Calu3 (cell line): ENCODE measurements at regions not wholly inside any gene's neighbourhood (a gene's known extent, or its start where the extent isn't known, plus 50 kb on each side); places are given as distances from the start of the nearest gene placed in this dataset.

Experiments used
- BruUV-seq: library from RNA; stranded (reverse); fragments of 400-500 nt; replicated peaks from 2 replicates; lab custom pipeline; 2021; lab: Mats Ljungman, UMichigan
- CTCF ChIA-PET: fragments of 300-600 bp; sonication (Branson Sonifier 250); formaldehyde crosslinking; loops from one replicate; lab custom pipeline; 2022; ENCODE audit warnings: antibody characterized with exemption; lab: Charles Lee
- DNase-seq: peaks from one replicate; pipeline ENCODE4 v3.0.0; 2022
- H3K27ac Mint-ChIP-seq: one replicate; pipeline ENCODE4 v1.8.0; 2022; ENCODE audit warnings: mixed read lengths; ENCODE audit not compliant: unreplicated experiment
- H3K27me3 Mint-ChIP-seq: one replicate; pipeline ENCODE4 v1.8.0; 2022; ENCODE audit warnings: mixed read lengths; ENCODE audit not compliant: unreplicated experiment
- H3K36me3 Mint-ChIP-seq: one replicate; pipeline ENCODE4 v1.8.0; 2022; ENCODE audit warnings: mild to moderate bottlenecking, moderate library complexity, mixed read lengths; ENCODE audit not compliant: insufficient read depth, unreplicated experiment
- H3K4me1 Mint-ChIP-seq: one replicate; pipeline ENCODE4 v1.8.0; 2022; ENCODE audit warnings: mild to moderate bottlenecking, low read depth, mixed read lengths; ENCODE audit not compliant: unreplicated experiment
- H3K4me3 Mint-ChIP-seq: one replicate; pipeline ENCODE4 v1.8.0; 2022; ENCODE audit warnings: mild to moderate bottlenecking, low read depth, moderate library complexity, mixed read lengths; ENCODE audit not compliant: unreplicated experiment
- H3K9me3 Mint-ChIP-seq: one replicate; pipeline ENCODE4 v1.8.0; 2022; ENCODE audit warnings: low read depth, mixed read lengths; ENCODE audit not compliant: unreplicated experiment
- CTCF ChIP-seq: fragments of 200-600 bp; IDR thresholded peaks from one replicate; pipeline ENCODE4 v1.8.0; 2022; ENCODE audit warnings: antibody characterized with exemption; ENCODE audit not compliant: unreplicated experiment
- intact Hi-C: fragments of 100-400 bp; cut with micrococcal nuclease; formaldehyde crosslinking; loops from one replicate; pipeline ENCODE4 v1.10.0; 2022; ENCODE audit not compliant: unreplicated experiment

DNA sequence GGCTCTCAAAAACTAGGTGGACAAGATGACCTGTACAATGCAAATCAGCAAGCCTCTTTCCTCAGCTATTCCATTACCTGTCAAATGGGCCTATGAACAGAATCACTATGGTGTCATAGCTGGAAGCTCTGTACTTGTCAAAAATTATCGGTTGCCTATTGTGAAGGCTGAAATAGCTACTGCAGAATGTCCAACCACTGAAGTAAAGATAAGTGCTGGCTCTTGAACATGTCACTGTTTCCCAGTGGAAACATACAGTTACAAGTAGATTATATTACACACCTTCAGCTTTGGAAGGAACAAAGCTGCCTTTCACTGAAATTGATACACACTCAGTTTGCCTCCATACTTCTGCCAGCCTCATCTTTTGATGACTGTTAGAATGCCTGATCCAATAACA lies 55.5 kb upstream of the PCDH9 start:
- no peaks in the 10 kb centered on the region for H3K36me3 Mint-ChIP-seq
- no peak for TF ChIP-seq CTCF
- H3K9me3 Mint-ChIP-seq: no peaks in the 10 kb centered on the region
- H3K4me1 Mint-ChIP-seq: no peaks in the 10 kb centered on the region
- no peak for DNase-seq
- H3K27ac Mint-ChIP-seq: no peak overlapping the region
- no peak overlapping the region for H3K4me3 Mint-ChIP-seq
- intact Hi-C loops: no loop called here
- CTCF ChIA-PET: no interaction called here
- H3K27me3 Mint-ChIP-seq: no peaks in the 10 kb centered on the region
- BruUV-seq: no TSS peak

GRCh38 chr13:67283637-67284036 lies 53.5 kb upstream of the PCDH9 start:
- no peaks in the 10 kb centered on the region for H3K27me3 Mint-ChIP-seq
- intact Hi-C loops: no loop called here
- CTCF ChIA-PET: no interaction called here
- no peak overlapping the region for H3K4me3 Mint-ChIP-seq
- TF ChIP-seq CTCF: no peak
- no peaks in the 10 kb centered on the region for H3K4me1 Mint-ChIP-seq
- no peaks in the 10 kb centered on the region for H3K36me3 Mint-ChIP-seq
- no TSS peak for BruUV-seq
- peak; percentile 4 for DNase-seq
- H3K27ac Mint-ChIP-seq: no peak overlapping the region
- no peaks in the 10 kb centered on the region for H3K9me3 Mint-ChIP-seq

DNA sequence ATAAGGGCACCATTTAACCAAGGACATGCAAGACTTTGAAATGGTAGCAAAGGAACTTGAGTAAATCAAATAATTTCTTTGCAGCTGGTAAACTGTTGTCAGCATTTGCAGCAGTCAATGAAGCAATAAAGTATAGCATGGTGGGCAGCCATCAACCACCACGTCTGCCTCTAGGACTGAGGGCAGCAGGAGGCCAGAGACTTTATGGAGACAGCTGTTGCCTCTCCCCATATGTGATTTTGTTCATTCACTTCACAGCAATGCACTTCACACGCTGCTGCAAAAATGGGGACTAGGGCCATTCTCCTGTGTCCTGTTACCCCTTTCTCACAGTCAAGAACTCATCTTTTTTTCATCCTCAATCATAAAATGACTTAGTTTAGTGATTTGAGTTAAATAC lies 51.3 kb upstream of the PCDH9 start:
- H3K27me3 Mint-ChIP-seq: no peaks in the 10 kb centered on the region
- no peak overlapping the region for H3K4me3 Mint-ChIP-seq
- DNase-seq: no peak
- H3K4me1 Mint-ChIP-seq: no peaks in the 10 kb centered on the region
- H3K36me3 Mint-ChIP-seq: no peaks in the 10 kb centered on the region
- CTCF ChIA-PET: no interaction called here
- H3K9me3 Mint-ChIP-seq: no peaks in the 10 kb centered on the region
- no peak for TF ChIP-seq CTCF
- no TSS peak for BruUV-seq
- H3K27ac Mint-ChIP-seq: no peak overlapping the region
- intact Hi-C loops: no loop called here
